K562 (cell line): ENCODE measurements at regions not wholly inside any gene's neighbourhood (a gene's known extent, or its start where the extent isn't known, plus 50 kb on each side); places are given as distances from the start of the nearest gene placed in this dataset.

Source experiments
- GATA2 ChIP-seq: sonication (generic); formaldehyde crosslinking; IDR thresholded peaks from 2 replicates; pipeline ENCODE4 v1.4.0; 2020; ENCODE audit warnings: mild to moderate bottlenecking, missing genetic modification reagents
- GTF3C2 ChIP-seq: IDR thresholded peaks from 3 replicates; pipeline ENCODE4 v1.6.1; 2011; ENCODE audit warnings: borderline replicate concordance, mild to moderate bottlenecking, moderate library complexity; ENCODE audit not compliant: insufficient read length; ENCODE audit errors: extremely low read depth
- HDAC6 ChIP-seq: IDR thresholded peaks from 2 replicates; pipeline ENCODE4 v1.6.1; 2012; ENCODE audit warnings: low read depth, mild to moderate bottlenecking, control low read depth, inconsistent platforms, low read length, moderate library complexity
- HNRNPLL ChIP-seq: fragments of 200-400 bp; formaldehyde crosslinking; IDR thresholded peaks from 2 replicates; pipeline ENCODE4 v1.6.1; 2017; ENCODE audit warnings: low read length, low read depth, mild to moderate bottlenecking; ENCODE audit not compliant: poor library complexity, severe bottlenecking
- HSF4 ChIP-seq: fragments of 250-450 bp; sonication (Bioruptor Pico); IDR thresholded peaks from 2 replicates; pipeline ENCODE4 v2.1.2; 2022; ENCODE audit warnings: mild to moderate bottlenecking, moderate library complexity, borderline replicate concordance
- L3MBTL2 ChIP-seq: fragments of 450-650 bp; IDR thresholded peaks from 2 replicates; pipeline ENCODE4 v1.6.1; 2016; ENCODE audit warnings: mild to moderate bottlenecking, moderate library complexity
- RB1 ChIP-seq: fragments of 450-650 bp; IDR thresholded peaks from 2 replicates; pipeline ENCODE4 v1.6.1; 2017; ENCODE audit warnings: low read depth, mild to moderate bottlenecking
- RBM14 ChIP-seq: fragments of 200-400 bp; formaldehyde crosslinking; IDR thresholded peaks from 2 replicates; pipeline ENCODE4 v1.6.1; 2018; ENCODE audit warnings: low read depth, mild to moderate bottlenecking, low read length, moderate library complexity, borderline replicate concordance; ENCODE audit not compliant: insufficient read depth
- REST ChIP-seq, 2 experiments: fragments of 450-650 bp; formaldehyde crosslinking in 1 of 2; IDR thresholded peaks; 2 replicates each; pipeline versions ENCODE4 v1.4.0 to v1.6.1; 2014 to 2020; ENCODE audit warnings: mild to moderate bottlenecking in 2 of 2, borderline replicate concordance in 1 of 2, low read depth in 1 of 2
- ZMIZ1 ChIP-seq, 2 experiments: fragments of 150-350 bp in 1 of 2; IDR thresholded peaks; 2 replicates each; pipeline ENCODE4 v1.6.1; 2012 to 2016; ENCODE audit warnings: low read depth in 2 of 2, low read length in 2 of 2, mild to moderate bottlenecking in 1 of 2, moderate library complexity in 1 of 2
- ZNF354B ChIP-seq: fragments of 250-450 bp; sonication (Bioruptor Pico); IDR thresholded peaks from 2 replicates; pipeline ENCODE4 v1.4.0; 2020
- ZNF644 ChIP-seq: fragments of 200-800 bp; sonication (Bioruptor generic); IDR thresholded peaks from 2 replicates; pipeline ENCODE4 v1.6.1; 2016; ENCODE audit warnings: low read depth, missing genetic modification characterization, missing compliant biosample characterization
- ZNF717 ChIP-seq: fragments of 250-450 bp; sonication (Bioruptor Pico); IDR thresholded peaks from 2 replicates; pipeline ENCODE4 v1.5.0; 2021

DNA sequence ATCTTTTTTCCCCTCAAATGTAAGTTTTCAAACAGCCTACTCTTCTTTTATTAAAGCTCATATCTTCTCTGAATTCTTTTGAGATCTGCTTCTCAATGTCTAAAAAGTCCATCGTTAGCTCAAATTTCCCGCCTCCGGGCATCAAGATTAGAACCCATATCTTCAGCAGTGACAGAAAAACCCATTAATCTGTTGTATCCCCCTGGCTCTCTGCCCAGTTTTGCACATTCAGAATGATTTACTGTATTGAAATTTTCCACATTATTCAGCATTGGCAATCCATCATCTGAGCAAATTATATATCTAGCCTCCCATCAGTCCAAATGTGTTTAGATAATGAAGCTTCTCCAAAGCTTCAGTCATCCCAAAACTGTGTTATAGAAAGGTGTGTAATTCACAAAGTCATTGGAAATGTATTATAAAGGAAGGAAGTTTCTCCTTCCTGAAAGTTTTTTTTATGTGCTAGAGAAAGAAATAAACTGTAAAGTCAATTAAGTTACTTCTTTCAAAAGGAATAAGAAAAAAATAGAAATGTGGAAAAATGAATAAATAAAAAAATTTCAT lies 849.9 kb downstream of the MAT2B start (continued):
- TF ChIP-seq GTF3C2 (no peak), ZMIZ1 (IDR thresholded peaks at IDR 0.05; ENCODE audit: low read depth in 2 of 2, low read length in 2 of 2) (no peak), HSF4 (CRISPR knock-in tag) (no peak), L3MBTL2 (no peak), RB1 (no peak), HNRNPLL (no peak), HDAC6 (no peak), ZNF717 (CRISPR knock-in tag) (no peak), REST (IDR thresholded peaks at IDR 0.05; ENCODE audit: borderline replicate concordance) (no peak), REST (CRISPR knock-in tag; IDR thresholded peaks at IDR 0.05; ENCODE audit: low read depth) (no peak), ZNF354B (CRISPR knock-in tag) (no peak), RBM14 (no peak), ZNF644 (tag) (no peak), GATA2 (CRISPR knock-in tag) (no peak)
